ENCODE measurements at regions not wholly inside any gene's neighbourhood (a gene's known extent, or its start where the extent isn't known, plus 50 kb on each side); places are given as distances from the start of the nearest gene placed in this dataset.

GRCh38 chr4:59570860-59571476 lies 1629.2 kb upstream of the ADGRL3 start:
- TF ChIP-seq CTCF (IDR thresholded peaks at IDR 0.05) (no peak), POLR2A (IDR thresholded peaks at IDR 0.05) (no peak)

Measured in testis (tissue), 2 donors.